Activated T-cell treated with anti-CD3 and anti-CD28 coated beads for 24 hours (primary cell): ENCODE measurements at regions not wholly inside any gene's neighbourhood (a gene's known extent, or its start where the extent isn't known, plus 50 kb on each side); places are given as distances from the start of the nearest gene placed in this dataset.
"Not testable (repeated sequence)": the region's sequence is repeated elsewhere in the genome, so short reads cannot be mapped to it uniquely, and the experiment has no call there.

Source experiments
- DNase-seq: peaks from one replicate; pipeline ENCODE4 v3.0.0-alpha.2; 2020; ENCODE audit warnings: low read depth

DNA sequence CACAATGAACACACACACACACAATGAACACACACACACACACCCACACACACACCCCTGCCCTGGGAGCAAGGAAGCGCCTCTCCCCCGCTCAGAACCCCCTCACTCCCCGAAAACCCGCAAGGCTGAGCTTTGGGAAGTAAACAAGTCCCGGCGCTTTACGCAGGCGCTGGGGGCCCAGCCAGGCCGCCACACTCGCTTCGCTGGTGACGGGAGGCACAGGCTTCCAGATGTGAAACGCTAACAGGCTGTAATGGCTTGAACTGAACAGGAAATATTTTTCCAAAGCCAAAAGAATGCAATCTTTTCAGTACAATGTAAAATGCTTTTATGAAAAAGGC is 122.7 kb upstream of the IGF1R start:
- no peak for DNase-seq

DNA sequence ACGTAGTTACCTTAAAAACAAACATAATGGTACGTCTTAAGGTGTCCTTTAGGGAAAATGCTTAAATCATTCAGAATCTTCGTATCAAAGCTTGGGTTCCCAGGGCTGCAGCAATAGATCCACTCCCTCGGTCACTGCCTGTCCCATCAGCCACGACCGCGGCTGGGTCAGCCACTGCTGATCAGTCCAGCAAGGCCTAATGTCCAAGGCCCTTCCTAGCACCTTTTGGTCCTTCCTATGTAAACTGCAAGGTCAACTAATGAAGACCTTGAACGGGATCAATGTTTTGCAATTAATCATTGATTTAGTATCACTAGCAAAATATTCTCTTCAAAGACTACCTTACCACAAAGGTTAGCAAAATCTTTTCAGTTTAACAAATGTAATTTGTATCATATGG is 122.2 kb upstream of the IGF1R start:
- DNase-seq: no peak

DNA sequence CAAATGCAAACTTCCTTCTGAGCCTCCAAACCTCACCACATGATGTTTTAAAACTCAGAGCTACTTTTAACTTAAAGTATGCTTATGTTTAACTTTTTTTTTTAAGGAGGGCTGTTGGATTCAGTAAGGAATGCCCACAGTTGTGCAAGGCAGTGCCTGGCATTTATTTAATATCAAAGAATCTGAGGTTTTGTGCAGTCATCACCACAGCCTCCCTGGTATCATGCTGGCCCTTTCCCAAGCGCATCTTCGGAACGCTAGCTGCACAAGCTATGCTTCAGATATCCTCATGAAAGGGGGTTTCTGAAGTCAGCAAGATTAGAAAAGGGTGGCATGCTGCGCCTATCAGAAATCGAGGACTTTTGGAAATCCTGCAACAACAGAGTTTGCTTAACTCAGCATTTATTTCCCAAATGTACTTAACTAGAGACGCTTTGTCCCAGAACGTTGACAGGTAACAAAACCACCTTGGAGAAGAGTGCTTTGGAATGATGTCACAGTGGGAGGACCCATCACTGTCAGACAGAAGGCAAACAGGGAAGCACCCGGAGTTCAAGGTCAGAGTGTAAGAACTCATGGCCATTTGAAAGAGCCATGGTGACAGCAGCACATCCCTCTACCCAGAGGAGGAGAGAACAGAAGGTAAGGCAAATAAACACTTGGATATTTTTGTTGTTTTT is 120.2 kb upstream of the IGF1R start:
- no peak for DNase-seq

DNA sequence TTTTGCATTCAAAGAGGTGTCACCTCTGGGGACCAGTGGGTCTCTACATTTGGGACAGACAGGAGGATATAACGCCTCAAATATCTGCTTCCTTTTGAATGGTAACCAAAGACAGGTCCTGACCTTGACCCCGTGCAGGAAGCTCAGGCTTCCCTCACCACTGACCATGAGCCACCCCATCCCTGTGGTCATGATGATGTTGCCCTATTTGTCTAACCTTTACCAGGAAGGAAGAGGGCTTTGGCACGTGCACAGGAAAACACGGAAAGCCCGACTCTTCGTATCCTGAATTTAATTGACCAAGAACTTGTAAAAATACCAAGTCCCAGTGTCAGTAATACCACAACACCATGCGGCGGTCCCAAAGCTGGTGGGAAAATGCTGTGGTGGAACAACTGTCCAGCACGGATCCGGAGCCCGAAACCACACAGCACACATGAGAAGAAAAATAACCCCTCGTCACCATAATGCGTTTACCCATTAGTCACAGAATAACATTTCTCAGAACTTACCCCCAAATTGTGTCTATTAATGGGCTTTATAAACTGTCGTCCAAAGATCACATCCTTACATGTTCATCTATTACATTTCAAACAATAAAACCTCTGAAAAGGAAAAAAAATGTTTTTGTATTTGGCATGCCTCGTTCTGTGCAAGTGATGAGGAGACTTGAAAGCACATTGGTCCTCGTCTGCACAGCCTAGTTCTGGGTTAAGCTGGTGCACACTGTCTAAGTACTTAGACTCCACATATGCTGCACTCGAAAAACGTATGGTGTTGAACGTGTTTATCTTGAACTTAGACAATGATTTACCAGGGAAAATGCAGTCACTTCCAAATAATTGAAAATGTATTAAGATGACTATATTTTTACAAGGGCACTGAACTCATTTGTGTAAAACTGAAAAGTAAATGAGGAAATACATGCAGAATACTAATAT is 118.9 kb upstream of the IGF1R start:
- DNase-seq: no peak

DNA sequence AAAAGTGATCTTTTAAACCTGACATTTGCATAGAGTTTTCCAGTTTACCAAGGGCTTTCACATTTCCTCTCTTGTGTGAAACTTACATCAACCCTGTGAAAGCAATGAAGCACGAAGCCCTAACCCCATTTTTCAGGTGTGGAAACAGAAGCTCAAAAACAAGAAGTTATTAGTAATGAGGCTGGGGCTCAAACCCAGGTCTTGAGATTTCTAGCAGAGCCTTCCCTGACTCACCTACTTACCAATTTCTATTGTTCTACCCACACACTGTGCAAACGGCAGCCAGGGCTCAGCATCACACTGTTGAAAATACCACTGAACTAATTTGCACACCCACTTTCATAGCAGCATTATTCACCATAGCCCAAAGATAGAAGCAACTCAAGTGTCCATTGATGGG is 117.8 kb upstream of the IGF1R start:
- DNase-seq: no peak

DNA sequence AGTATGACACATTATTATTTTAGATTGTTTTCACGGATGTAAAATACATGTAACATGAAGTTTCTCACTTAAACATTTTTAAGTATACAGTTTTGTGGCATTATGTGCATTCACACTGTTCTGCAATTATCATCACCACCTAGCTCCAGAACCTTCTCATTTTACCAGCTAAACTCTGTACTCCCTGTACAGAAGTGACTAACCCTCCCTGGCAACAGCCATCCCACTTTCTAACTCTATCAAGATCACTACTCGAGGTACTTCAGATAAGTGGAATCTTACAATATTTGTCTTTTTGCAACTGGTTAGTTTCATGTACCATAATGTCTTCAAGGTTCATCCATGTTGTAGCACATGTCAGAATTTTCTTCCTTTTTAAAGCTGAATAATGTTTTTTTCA is 116.3 kb upstream of the IGF1R start:
- no peak for DNase-seq

DNA sequence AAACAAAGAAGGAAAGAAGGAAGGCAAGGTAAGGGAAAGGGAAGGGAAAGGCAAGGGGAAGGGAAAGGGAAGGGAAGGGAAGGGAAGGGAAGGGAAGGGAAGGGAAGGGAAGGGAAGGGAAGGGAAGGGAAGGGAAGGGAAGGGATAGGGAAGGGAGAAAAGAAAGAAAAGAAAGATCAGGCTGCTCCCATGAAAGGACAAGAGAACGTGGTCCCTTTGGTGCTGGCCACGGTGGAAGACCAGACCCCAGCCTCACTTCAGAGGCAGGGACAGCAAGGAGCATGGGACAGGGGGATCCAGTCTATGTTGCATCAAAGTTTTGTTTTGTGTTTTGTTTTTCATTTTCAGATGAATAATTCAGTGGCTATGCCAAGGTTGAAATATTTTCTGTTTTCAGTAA is 111.4 kb upstream of the IGF1R start:
- no peak for DNase-seq

DNA sequence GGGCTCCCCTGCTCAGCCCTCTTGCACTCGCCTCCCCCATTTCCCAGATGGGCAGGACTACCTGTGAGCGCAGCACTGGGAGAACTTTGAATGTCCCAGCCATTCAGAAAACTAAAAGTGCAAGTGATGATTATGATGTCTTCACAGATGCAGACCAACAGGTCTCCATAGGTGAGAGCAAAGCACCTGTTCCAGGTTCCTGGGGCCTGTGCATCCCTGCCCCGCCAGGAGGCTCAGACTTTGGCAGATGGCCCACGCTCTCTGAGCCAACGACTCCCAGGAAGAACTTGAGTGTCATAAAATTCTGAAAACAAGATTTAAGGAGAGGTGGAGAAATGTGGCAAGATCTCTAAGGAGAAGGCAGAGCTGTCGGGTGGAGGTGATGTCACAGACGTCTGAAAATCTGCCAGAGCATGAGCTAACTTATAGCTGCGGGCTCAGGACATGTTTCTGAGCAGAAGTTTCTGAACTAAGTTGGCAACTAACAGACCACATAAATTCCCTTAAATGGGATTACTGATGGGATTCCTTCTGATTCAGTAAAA is 110.8 kb upstream of the IGF1R start:
- no peak for DNase-seq

DNA sequence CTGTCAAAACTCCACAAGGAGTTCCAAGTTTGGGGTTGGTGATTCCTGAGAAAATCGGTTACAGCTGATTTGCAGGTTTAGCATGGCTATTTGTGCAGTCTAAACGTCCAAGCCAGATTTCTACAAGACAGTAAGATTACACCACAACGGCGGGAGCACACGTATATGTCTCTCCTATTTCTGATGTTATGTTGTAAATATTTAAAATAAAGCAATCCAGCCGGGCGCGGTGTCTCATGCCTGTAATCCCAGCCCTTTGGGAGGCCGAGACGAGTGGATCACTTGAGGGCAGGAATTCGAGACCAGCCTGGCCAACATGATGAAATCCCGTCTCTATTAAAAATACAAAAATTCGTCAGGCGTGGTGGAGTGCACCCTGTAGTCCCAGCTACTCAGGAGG is 106.8 kb upstream of the IGF1R start:
- no peak for DNase-seq

DNA sequence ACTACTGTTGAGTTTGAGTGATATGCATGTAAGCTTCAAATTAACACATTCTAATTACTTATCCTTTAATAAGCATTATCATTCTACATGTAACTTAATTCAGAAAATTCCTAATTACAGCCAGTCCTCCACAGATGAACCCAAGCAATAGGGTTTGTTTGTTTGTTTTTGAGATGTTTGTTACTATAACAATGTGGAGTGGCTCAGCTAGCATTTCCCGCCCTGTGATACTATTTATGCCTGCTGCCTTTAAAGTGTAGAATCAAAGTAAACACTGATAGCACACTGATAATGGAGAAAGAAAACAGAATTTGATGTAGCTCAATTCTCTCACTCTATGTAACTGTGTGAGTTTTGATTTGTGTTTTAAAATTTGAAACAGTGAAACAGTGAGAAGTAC is 105.1 kb upstream of the IGF1R start:
- no peak for DNase-seq

DNA sequence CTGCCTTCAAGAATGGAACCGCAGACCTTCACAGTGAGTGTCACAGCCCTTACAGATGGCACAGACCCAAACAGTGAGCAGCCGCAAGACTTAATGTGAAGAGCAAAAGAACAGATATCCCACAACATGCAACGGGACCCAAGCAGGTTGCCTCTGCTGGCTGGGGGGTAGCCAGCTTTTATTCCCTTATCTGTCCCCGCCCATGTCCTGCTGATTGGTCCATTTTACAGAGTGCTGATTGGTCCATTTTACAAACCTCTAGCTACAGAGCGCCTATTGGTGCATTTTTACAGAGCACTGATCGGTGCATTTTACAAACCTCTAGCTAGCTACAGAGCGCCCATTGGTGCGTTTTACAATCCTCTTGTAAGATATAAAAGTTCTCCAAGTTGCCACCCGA is 102.0 kb upstream of the IGF1R start:
- no peak for DNase-seq

DNA sequence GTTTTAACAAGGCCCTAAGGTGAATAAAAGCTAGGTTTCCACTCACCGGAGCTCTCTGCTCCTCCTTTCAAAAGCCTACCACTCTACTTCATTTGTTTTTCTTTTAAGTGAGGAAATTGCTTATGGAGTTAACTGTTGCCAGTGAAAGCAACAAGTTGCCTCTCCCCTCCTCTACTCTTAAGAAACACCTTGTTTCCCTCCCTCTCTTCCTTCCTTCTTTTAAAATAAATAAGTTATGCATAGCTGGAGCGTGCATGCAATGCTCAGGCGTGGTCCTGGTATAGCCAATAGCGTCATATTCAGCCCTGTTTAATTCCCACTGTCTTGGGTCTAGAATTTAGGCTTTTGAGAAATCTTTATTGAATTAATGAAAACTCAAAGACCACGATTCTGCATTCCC is 101.1 kb upstream of the IGF1R start:
- no peak for DNase-seq

DNA sequence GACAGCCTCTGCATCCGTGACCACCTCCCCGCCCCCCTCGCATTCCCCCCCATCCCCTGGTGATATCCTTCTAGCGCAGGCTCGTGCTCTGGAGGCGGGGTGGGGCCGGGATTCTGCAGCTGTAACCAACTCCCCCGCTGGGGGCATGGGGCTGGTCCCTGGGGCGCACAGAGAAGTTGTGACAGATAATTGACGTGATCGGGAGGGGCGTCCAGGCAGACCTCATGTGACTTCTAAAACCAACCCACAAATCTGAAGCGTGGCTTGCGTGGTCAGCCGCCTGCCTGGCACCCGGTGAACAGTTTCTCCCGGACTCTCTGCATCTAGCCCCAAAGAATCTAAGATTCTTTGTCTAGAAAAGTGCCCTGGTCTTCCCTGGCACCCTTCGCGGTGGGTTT is 100.6 kb upstream of the IGF1R start:
- no peak for DNase-seq

DNA sequence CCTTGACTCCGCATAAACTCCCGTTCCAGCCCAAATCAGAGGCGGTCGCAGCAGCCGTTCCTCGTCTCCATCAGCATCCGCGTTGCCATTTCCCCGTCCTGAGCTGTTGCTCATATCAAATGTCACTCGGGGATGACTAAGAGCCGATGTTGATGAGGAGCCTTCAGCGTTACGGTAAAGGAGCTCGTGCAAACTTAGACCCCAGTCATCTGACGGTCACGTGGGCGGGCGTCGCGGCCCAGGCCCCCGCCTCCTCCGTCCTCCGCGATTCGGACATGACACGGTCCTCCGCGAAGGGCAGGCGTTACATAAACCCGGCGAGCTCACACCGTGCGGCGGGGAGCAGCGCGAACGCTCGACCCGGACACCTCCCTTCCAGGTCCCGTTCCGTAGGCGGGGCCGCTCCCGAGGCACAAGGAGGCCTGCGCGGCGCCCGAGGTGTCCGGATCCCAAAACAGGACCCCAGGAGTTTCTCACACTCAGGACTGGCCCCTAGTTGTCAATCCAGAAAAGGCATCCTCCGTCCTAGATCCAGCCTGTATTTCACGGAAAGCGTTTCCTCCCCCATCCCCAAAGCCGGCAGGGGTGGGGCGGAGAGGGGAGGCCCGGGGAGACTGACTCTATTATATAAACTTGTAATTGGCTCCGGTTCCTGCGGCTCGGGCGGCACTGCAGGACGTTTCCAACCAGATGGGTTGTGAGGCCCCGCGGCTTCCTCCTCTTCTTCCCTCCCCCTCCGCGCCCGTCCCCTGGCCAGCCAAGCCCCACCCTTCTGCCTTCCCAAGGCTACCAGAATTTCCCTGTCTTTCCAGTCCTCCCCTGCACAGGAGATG is 100.0 kb upstream of the IGF1R start:
- peak; percentile 36 for DNase-seq

DNA sequence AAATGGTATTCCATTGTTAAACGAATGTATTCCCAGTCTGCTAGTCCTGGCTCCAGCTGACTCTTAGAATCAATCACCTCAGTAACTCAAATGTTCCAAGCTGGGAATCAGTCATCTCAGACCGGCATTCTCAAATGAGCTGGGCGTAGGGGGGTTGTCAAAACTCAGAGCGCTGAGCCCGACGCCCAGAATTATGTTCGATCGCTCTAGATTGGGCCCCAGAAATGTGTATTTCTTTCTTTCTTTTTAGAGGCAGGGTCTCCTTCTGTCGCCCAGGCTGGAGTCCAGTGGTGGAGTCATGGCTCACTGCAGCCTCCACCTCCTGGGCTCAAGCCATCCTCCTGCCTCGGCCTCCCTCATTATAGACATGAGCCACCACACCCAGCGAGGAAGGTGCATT is 99.3 kb upstream of the IGF1R start:
- DNase-seq: no peak

DNA sequence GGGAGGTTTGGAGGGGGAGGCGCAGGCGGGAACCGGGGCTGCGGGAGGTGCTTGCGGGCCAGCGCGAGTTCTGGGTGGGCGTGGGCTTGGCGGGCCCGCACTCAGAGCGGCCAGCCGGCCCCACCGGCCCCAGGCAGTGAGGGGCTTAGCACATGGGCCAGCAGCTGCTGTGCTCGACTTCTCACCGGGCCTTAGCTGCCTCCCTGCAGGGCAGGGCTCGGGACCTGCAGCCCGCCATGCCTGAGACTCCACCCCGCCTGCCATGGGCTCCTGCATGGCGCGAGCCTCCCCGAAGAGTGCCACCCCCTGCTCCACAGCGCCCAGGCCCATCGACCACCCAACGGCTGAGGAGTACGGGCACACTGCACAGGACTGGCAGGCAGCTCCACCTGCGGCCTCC is 98.6 kb upstream of the IGF1R start:
- no peak for DNase-seq

DNA sequence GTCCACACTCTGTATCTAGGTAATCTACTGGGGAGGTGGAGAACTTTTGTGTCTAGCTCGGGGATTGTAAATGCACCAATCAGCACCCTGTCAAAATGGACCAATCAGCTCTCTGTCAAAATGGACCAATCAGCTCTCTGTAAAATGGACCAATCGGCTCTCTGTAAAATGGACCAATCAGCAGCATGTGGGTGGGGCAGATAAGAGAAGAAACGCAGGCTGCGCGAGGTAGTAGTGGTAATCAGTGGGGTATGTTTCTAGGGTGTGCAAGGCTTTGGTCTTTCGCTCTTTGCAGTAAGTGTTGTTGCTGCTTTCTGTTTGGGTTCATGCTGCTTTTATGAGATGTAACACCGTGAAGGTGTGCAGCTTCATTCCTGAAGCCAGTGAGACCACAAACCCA is 98.0 kb upstream of the IGF1R start:
- not testable (repeated sequence) for DNase-seq

DNA sequence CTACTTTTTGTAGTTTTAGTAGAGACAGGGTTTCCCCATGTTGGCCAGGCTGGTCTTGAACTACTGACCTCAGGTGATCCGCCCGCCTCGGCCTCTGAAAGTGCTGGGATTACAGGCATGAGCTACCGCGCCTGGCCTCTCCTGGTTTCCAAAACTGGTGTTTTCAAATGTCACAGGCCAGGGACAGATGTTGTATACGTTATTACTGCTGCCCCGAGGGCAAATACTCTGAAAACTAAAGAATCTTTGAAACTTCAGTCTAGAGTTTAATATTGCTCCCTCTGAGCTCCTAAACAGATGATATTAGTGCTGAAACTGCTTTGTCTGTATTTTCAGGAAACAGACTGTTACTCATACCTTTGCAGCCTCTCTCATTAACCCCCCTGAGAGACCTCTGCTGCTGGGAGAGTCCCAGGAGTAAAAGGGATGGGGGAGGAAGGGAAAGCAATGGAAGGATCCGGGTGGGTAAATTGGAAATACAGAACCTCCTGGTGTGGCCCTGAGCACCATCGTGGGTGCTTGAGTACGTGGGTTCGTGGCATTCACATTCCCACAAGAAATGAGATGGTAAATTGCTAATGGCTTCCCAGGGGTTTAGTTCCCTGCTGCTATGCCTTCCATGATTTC is 96.3 kb upstream of the IGF1R start:
- DNase-seq: no peak

DNA sequence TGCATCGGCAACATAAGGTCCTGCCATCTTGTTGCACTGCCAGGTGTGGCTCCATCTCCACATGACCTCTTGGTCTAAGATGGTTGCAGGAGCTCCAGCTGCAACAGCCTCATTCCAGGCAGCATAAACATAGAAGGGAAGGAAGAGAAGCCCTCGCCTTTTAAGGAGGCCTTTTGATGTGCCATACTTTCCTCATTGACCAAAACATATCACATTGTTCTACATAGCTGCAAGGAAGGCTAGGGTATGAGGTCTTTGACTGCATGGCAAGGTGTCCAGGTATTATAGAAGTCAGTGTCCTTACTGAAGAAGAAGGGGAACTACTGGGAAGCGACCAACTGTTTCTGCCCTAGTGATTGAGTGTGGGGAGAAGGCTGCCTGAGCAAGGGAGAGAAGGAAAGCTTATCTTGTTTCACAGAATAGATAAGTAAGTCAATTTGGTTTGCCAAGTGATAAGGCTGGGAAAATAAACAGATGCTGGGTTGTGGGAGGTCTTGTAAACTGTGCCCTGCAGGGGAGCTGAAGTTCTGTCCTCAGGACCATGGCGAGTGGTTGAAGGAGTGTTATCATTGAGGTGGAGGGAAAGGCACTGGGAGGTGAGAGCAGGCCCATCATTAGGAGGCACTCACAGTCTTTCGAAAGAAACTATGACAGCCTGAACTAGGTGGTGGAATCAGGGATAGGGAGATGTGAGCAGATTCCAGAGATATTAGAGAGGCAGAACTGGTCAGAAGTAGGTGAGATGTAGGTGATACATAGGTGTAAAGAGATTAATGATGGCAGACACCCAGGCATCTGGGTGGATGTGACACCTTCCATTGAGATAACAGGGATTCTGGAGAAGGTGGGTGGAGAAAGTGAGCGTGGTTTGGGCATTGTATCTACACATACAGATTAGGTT is 93.8 kb upstream of the IGF1R start:
- no peak for DNase-seq

DNA sequence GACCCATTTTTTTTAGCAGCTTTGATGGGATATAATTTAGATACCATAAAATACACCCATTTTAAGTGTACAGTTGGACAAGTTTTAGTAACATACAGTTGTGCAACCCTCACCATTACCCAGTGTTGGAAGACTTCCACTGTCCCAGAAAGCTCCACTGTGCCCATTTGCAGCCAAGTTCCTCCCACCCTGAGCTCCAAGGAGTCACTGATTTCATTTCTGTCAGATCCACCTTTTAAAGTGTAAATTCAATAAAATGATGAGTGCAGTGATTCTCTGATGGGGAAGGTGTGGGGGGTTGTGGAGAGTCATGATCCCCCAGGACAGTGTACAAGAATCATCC is 93.2 kb upstream of the IGF1R start:
- no peak for DNase-seq

DNA sequence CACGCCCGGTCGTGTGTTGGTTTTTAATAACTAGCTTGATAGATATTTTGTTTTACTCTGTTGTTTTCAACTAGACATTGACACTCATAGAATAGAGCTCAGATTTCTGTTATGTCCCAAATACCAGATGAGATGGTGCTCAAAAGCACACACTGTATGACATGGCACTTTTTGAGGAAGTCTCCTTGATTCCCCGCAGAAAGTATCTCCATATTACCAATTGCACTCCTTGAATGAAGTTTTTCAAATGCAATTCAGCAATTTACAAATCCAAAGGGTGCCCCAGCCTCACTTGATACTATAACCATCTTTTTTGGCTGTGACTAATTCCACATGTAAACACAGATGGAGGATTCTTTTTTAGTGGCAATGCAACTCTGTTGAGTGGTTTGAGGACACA is 92.0 kb upstream of the IGF1R start:
- no peak for DNase-seq
